Renal cortex interstitium (tissue), 11 donors: ENCODE measurements at regions not wholly inside any gene's neighbourhood (a gene's known extent, or its start where the extent isn't known, plus 50 kb on each side); places are given as distances from the start of the nearest gene placed in this dataset.

Experiments used
- DNase-seq, 11 donors: peaks; one replicate each; pipeline ENCODE4 v3.0.0-alpha.2; 2013; ENCODE audit warnings: low read depth in 9 of 11, low spot score in 4 of 11; ENCODE audit errors: extremely low read depth in 1 of 11

GRCh38 chr2:176526995-176527901 is 258.0 kb downstream of the MTX2 start:
- peak in 7 of 11 donors; percentile 23 to 66 (median 56) for DNase-seq

GRCh38 chr2:176531608-176532007 is 262.4 kb downstream of the MTX2 start:
- DNase-seq: no peak

DNA sequence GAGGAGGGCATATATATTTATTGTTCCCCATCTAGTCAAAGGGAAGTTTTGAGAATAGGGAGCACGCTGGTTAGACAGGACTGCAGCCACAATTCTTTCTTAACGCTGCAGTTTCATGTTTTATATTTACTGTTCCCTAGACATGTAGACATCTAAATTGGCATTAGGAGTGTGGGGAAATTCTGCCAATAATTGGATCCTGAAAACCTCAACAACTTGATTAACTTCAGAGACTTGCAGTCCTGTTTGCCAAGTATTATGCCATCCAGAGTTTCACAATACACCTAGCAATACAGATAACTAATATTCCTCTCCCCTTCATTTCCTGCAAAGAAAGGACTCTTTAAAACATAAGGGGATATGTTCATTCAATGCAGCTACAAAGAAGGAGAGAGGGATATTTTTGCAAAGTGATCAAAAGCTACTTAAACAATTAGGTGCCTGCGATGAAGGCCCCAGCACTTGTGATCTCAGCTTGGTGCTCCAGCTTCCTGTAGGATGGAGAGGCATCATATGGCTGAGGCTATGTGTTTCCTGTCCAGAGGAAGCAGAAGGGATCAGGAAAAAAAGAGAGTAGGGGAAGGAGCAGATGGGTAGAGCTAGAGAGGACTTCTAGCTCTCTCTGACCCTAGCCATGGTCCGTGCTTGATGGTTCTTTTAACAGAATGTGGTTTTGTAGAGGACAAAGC is 264.4 kb downstream of the MTX2 start:
- no peak for DNase-seq

DNA sequence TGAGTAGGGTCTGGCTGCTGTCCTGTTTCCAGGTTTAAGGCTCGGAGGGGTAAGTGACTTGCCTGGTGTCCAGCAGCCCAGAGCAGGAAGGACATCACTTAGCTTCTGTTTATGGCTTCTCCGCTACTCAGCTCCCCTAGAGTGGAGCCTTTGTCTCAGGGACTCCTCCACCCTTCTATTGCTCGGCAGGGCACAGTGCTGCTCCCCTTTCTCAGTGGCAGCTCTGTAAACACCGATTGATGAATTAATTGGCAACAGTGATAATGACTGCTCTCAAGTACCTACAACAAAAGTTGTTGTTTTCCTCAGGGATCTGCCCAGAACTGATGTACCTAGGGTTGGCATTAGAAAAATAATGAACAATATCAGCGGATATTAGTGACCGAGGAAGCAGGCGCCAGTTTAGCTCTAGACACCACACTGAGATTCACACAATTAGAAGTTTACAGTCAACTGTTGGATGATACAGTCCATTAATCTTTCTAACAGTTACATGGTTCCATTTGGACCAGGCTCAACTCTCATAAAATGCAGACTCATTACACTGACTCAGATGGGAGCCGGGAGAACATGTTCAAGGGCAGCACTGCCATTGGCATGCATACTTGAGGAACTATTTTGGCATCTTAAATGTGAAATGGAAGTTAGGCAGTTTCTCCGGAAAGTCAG is 265.7 kb downstream of the MTX2 start:
- no peak for DNase-seq

GRCh38 chr2:176535467-176536113 is 266.3 kb downstream of the MTX2 start:
- no peak for DNase-seq

DNA sequence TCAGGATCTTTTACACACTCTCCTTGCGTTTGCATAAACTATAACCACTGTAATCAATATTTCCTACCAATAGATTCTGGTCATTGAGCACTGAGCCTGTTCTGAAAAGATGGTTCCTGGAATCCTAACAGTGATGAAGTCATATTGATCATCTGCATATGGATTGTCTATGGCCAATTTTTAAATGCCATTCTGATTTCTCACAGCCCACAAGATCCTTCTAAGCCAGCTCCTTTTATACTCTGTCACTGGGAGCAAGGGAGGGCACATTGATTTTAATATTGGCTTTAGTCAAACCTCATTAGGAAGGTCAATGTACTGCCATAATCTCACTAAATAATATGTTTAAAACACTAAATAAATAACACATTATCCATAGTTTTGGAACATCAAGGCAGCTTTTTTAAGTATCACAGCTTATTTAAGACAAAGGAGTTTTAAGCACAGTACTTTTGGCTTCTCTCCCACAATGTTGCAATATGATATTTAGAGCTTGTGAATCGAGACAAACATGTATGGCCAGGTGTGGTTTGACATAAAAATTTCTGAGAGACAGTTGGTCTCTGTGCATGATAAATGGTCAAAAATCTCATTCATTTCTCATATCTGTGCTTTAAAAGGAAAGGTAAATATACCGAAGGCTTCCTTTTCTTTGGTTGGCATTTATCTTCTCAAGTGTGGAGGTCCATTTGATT is 267.3 kb downstream of the MTX2 start:
- no peak for DNase-seq

DNA sequence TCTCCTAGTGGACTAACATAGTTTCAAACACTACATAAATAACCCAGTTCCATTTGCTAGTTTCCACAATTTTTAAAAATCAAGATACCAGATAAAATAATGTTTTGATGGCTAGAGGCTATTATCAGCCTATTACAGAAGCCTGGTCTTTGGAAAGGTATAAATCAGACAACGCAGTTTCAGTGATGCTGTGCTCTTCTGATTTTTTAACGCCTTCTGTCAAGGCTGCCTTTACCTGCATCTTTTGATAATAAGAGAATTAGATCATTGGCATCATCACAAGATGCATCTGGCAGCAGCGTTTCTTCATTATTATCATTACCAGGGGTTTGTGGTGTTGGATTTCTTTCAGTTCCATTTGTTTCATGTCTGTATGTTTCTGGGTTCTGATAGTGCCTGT is 268.7 kb downstream of the MTX2 start:
- DNase-seq: no peak

GRCh38 chr2:176540995-176541394 is 271.8 kb downstream of the MTX2 start:
- DNase-seq: no peak

DNA sequence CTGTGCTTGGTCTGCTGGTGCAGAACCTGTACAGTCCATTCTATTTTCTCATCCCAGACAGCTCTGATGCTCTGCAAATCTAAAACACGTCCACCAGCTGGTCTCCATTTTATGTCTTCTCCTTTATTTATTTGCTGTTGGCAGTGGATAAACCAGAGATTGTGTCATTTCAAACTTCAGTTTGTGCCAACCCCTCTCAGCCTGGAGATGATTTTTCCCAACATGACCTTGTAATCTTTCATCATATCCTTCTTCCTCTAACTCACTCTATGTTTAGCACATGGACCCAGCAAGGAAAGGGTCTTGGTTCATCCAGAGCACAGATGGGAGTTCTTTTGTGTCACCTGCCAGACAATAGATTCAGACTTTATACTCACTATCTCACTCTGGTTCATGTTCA is 273.2 kb downstream of the MTX2 start:
- no peak for DNase-seq

- DNase-seq: no peak
These were observed 275.3 kb downstream of the MTX2 start for GRCh38 chr2:176544557-176544956.

GRCh38 chr2:176544991-176545956 is 276.0 kb downstream of the MTX2 start:
- DNase-seq: no peak

DNA sequence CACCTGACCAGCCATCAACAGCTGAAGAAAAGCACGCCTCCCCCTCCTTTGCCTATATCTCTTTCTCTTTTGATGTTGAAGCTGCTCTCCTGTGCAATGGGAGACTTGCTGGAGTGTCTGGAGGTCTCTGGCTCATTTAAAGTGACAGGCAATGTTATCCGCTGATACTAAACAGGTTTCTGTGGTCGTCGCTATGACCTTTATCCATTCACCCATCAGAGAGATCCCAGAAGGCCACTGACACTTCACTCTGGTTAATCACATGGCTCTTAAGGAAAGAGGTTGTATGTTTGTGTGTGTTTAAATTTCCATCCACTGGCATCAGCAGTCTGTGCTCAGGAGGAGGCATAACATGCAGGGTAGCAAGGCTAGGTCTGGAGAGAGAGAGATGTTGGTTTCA is 277.3 kb downstream of the MTX2 start:
- no peak for DNase-seq

DNA sequence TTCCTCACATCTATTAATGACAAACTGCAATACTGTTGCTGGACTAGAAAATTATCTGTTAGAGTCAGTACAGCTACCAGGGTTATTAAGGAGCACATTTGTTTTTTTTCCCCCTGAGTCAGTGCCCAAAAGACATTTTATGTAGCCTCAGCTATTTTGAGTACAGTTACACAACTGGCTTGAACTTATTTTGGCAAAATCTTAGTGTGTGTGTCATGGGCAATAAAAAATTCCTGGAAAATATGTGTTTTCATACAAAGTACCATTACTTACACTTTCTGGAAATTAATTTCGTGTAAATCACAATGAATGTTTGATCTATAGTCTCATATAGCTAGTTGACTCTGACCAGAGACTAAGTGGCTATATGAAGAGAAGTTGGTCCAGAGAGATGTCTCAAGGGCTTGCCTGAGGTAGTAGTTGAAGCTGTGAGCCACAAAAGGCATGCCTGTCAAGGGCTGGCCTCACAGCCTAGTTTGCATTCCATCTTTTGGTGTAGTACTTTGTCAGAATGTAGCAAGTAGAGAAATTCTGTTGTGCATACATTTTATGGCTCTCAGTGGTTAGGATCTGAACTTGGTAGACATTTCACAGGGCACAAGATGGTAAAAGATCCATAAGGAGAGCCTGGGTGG is 283.4 kb downstream of the MTX2 start:
- no peak for DNase-seq

- peak in 8 of 11 donors; percentile 50 to 68 (median 62) for DNase-seq
These were observed 284.5 kb downstream of the MTX2 start for GRCh38 chr2:176553685-176554100.

DNA sequence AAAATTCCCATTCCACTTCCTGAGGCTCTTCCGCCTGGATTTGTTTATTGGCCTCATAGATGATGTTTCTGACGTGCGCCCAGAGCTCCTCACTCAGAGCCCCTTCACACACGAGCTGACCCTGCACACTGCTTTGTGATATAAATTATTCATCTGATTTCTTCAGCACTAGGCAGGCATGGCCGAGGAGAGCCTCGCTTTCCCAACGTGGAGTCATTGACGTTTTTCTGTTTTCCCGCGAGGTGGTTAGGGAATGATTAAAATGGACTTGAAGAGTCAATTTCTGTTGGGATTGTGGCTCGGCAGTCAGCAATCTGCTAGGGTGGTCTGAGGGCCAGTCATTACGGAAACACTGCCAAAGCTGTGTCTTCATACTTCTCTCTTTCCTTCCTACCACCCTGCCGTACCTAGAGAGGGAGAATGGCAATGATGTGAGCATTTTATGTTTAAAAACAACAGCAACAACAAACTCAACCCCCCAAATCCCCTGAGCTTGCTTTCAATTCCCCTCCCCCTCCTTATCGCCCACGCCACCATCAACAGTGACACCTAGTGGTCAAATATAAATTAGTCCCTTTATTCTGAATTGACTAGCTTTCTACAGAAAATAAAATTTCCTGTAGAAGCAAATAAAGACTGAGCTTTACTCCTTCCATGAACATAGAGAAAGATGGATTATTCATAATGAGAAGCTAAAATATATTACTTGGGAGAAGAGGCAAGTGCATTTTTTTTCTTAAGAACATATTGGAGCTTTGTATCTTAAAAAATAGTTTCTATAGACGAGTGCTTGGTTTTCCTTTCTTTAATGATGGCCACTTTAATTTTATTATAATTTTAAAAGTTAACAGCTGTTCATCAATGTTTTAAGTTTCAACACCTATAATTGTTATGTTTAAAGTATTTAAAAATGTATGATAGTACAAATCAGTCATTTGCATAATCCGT is 285.1 kb downstream of the MTX2 start:
- peak in 10 of 11 donors; percentile 67 to 92 (median 76) for DNase-seq

GRCh38 chr2:176555112-176555511 is 285.9 kb downstream of the MTX2 start:
- no peak for DNase-seq
